GM19035 (cell line): ENCODE measurements at regions not wholly inside any gene's neighbourhood (a gene's known extent, or its start where the extent isn't known, plus 50 kb on each side); places are given as distances from the start of the nearest gene placed in this dataset.

Experiments used
- ATAC-seq: cut with Tn5 transposase; IDR thresholded peaks from one replicate; pipeline ENCODE4 v1.9.1; 2021; ENCODE audit not compliant: unreplicated experiment

GRCh38 chr15:31486506-31486905, 159.9 kb downstream of the KLF13 start:
- no peak for ATAC-seq

GRCh38 chr15:31486906-31487695, 160.5 kb downstream of the KLF13 start:
- no peak for ATAC-seq

DNA sequence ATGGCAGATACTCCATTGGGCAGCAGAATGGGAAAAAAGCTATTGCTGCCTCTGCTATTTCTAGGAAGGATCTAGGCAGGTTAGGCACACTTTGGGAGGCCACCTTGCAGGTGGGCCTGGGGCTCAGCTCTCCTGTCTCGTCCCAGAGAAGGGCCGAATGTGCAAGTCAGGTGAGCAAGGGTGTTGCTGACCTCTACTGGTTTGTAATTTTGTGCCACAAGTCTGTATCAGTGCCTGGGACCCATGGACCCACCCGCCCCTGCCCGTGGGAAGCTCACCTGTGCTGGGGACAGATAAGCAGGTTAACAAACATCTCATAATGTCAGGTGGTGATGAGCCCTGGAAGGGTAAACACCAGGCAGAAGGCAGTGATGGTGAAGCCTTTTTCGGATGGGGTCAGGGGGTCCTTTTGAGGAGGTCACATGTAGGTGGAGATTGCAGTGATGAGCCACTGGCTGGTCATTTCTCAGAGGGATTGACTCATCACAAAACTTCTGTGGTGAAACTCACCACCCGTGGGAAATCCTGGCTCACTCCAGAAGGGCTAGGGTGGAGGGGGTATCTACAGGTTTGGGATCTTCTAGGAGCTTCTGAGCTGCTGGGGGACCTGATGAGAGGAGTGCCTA, 161.3 kb downstream of the KLF13 start:
- peak; percentile 63 for ATAC-seq

DNA sequence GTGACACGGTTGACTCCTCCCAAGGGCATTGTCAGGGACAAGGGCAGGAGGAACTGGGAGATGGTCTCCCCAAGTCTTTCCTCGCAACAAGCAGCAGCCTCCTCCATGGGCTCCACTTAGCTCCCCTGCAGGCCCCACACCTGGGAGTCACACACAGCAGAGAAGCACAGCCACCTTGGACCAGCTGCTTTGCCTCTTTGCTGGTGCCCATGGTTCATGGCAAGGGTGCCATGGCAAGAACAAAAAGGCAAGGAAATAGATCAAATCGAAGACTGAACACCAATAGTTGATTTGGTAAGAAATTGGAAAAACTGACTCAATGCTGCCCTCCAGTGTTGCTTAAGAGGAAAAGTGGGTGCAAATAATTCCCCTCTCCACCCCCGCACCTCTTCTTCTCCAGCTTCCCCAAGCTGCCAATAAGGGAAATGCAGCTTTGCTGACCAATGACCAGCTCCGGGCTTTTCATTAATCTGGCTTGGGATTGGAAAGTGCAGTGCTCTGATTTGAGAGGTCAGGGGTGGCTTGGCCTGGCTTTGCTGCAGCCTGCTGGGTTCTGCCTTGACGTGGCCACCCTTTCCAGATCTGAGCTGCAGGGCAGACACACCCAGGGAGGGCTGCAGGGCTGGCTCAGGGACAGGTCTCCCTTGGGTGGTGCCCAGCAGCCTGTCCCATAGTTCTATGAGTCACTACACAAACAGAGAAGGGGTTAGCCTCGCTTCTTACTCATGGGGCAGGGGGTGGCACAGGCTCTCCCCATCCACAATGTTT, 162.0 kb downstream of the KLF13 start:
- ATAC-seq, result peak; percentile 35

DNA sequence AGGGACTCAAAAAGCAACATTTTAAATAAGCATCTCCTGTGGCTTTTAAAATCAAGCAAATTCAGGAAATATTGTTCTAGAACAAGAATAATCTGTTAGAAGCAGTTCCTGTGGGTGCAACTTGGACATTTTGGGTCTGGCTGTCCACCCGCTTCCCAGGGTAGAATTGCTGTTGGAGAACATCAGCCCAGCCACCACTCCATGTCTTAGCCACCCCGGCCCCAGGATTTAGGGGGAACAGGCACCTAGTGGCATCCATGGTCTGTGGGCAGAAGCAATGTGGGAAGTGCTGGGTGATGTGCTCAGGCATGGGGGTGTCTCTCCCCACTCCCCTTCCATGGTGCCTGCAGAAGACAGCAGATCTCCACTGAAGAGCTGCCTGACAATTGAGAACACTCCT, 162.6 kb downstream of the KLF13 start:
- ATAC-seq, result no peak

- ATAC-seq, result no peak
Observed at GRCh38 chr15:31489801-31490646, 163.4 kb downstream of the KLF13 start.

DNA sequence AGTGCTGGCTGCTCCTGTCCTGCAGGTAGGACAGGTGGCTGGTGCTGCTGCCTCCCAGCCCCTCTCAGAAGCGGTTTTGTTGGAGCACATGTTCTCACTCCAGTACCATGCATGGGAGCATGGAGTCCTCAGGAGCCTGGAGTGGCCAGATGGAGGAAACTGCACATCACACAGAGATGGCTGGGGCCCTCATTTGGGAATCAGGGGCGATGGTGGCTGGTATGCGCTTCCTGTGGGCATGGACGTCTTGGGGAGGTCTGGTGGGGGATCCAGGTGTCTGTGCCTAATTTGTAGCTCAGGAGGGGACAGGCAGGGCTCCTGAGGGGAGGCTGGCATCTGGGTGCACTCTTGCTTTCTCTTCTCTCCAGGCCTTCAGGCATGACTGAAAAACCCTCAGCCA, 168.2 kb downstream of the KLF13 start:
- no peak for ATAC-seq

DNA sequence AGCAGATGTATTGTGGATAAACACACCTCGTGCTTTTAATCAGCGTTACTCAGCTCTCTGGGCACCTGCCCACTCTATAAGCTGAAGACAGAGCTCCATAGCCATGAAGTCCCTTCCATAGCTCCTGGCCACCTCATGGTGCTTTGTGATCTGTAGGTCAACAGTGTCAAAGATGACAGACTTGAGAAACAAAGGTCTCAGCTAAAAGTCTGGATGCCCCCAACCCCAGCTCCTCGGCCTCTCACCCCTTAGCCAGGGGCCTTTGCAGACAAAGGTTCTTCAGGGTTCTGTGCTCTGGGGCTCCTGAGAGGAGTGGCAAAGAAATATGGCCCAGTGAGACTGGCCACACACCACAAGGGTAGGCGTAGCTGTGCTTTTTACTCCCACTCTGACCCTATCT, 168.6 kb downstream of the KLF13 start:
- no peak for ATAC-seq

DNA sequence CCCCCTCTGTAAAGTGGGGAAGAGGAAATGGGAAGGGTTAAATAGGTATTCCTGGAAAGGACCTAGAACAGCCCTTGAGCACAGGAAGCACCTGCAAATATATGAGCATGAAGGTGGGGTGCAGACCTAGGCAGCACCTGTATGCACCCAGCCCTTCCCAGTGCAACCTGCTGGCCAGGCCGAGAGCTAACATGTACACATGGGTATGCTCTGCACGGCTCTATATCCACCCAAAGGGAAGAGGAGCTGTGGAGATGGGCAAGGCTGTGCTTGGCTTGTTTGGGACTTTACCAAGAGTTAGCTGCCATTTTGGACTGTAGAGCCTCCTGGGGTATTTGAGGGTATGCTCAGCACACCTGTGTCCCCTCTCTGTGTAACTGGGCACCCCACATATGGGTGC, 171.2 kb downstream of the KLF13 start:
- no peak for ATAC-seq

GRCh38 chr15:31498329-31498728, 171.7 kb downstream of the KLF13 start:
- ATAC-seq, result no peak

- no peak for ATAC-seq
Observed at GRCh38 chr15:31498756-31499155, 172.1 kb downstream of the KLF13 start.

DNA sequence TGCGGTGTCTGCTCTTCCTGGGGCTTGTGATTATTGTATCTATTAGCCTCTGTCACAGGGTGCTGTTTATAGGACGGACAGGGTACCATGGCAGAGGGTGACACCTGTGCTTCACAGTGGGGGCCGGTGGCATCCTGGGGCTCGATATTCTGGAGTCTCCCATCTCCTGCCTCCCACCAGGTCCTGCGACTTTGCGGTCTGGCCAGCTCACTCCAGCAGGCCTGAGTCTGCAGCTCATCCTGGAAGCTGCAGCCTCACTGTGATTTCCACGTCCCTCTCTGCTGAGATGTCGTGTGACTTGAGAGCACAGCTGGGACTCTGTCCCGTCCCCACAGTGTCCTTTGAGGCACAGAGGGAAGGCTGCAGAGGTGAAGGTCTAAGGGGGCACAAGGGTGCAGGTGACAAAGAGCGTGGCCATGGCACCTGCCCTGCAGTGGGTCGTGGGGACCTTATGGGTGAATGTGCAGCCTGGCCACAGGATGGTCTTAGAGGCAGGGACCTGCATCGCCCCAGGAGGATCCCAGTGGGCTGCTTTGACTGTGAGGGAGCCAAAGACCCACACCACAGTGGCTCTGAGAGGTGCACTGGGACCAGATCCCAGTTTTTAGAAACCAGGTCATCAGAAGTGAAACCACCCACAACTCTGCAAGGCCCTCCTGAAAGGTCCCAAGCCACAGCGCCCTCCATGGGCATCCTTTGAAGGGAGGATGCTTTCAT, 172.8 kb downstream of the KLF13 start:
- ATAC-seq, result no peak

- ATAC-seq, result no peak
Observed at GRCh38 chr15:31499953-31500765, 173.5 kb downstream of the KLF13 start.

DNA sequence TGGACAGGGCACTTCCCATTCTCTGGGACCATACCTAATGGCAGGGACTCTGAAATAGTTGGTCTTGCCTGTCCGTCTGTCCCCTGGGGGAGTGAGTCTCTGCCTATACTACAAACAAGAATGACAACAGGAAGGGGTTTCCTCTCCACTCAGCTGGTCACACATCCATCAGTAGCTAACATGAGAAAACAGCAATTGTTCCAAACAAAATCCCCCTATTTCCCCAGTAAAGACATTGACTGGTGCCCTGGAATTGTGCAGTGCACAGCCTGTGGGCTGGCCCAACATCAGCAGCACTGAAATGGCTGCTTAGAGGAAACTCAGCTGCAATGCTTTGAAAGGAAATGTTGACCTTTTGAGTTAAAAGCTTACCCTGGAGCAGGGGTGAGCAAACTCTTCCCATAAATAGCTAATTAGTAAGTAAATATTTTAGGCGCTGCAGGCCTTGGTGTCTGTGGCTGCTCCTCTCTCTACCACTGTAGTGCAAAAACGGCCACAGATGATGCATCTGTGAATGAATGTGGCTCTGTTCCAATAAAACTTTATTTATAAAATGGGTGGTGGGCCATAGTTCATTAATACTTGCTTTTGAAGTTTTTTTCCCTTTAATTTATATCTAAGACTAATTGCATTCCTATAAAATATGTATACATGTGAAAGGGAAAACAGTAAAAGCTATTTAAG, 174.3 kb downstream of the KLF13 start:
- ATAC-seq, result no peak

DNA sequence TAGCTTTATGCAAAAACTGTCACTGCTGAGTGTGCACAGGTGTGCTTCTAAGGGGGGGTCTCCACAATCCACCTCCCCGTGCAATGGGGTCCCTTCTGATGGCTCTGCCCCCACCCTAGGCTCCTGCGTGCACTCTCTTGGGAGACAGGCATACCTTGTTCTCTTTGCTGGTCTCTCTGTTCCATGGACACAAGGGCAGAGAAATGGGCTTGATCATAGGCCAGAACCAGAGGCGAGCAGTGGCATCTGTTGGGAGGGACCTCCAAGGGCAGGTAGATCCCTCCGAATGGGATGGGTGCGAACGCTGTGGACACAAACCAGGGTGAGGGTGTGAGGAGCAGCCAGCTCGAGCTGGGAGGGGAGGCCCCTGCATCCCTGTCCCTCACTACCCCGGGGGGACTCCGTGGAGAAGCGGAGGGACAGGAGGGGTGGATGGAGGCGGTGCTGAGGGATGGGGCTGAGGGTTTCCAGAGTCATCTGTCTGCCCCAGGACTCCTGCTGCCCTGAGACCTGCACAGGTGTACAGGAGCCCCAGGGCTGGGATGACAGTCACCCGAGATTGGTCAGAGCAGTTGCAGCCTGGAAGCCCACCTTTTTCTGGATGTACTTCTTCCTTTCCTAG, 175.0 kb downstream of the KLF13 start:
- no peak for ATAC-seq

- no peak for ATAC-seq
Observed at GRCh38 chr15:31502541-31503229, 176.1 kb downstream of the KLF13 start.

- ATAC-seq, result no peak
Observed at GRCh38 chr15:31503256-31503655, 176.6 kb downstream of the KLF13 start.
